ENCODE measurements at regions not wholly inside any gene's neighbourhood (a gene's known extent, or its start where the extent isn't known, plus 50 kb on each side); places are given as distances from the start of the nearest gene placed in this dataset.

DNA sequence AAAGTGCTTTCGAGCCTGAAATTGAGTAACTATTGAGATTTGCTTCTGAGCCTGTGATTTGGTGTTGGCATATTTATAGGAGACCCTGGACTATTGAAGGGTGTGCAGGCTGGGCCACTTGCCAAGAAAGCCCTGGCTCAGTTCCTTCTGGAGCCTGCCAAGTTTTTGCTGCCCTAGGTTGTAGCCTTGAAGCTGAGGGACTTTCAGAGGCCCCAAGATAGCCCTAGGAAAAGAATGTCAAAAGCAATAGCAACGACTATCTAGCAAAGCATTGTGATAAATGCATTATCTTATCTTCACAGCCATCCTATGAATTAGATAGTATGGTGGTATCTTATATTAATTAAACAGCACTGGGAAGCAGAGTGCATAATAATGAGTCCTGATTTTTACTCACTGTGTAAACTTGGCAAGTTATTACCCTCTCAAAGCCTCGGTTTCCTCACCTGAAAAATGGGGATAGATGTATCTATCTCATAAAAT, 473.7 kb upstream of the PODXL start:
- no peaks in the 10 kb centered on the region for H3K9me3 ChIP-seq (ENCODE audit: control insufficient read depth in 2 of 2, low read length in 2 of 2)
- H3K4me1 ChIP-seq (ENCODE audit: control insufficient read depth, insufficient read depth, low read length) = peaks cover 11% of the 10 kb centered on the region
- H3K27ac ChIP-seq (ENCODE audit: low read length) = no peak overlapping the region
- H3K4me3 ChIP-seq (ENCODE audit: low read length in 2 of 2) = no peak overlapping the region
- H3K36me3 ChIP-seq (ENCODE audit: control insufficient read depth in 2 of 2, insufficient read depth in 2 of 2, low read length in 2 of 2) = no peaks in the 10 kb centered on the region
- H3K27me3 ChIP-seq (ENCODE audit: control insufficient read depth in 1 of 2, insufficient read depth in 2 of 2, low read length in 2 of 2) = no peaks in the 10 kb centered on the region
- H3K9ac ChIP-seq (ENCODE audit: low read length in 2 of 2) = no peak overlapping the region

DNA sequence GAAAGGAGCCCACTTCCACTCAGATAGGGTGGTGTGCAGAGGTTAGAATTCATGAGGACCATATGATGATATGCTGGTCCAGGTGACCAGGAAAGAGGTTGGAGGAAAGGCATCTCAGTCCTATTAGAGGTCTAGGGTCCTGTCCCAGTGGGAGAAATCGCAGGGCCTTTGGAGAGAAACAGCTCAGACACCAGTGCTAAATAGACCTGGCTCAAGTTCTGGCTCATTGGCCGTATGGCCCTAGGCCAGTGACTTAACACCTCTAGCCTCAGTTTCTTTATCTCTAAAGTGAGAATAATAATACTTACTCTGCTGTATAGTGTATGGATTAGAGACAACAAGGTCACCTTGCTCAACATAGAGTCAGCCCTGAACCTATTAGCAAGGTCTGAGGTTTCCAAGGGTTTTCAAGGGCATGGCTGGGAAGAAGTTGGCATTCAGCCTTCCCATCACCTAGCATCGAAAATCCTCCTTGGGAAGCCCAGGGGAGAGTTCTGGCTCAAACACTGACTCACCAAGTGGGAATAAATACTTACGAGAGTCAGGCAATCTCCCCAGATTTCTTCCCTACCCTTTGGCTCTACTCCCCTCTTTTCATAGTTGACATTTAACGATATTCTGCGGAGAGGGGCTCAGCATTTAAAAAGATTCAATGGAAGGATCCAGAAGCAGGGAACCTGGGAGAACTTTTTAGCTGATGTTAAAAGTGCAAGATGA, 473.1 kb upstream of the PODXL start:
- Histone ChIP-seq H3K27me3 (ENCODE audit: control insufficient read depth in 1 of 2, insufficient read depth in 2 of 2, low read length in 2 of 2) (no peaks in the 10 kb centered on the region), H3K27ac (ENCODE audit: low read length) (no peak overlapping the region), H3K36me3 (ENCODE audit: control insufficient read depth in 2 of 2, insufficient read depth in 2 of 2, low read length in 2 of 2) (no peaks in the 10 kb centered on the region), H3K9me3 (ENCODE audit: control insufficient read depth in 2 of 2, low read length in 2 of 2) (no peaks in the 10 kb centered on the region), H3K4me1 (ENCODE audit: control insufficient read depth, insufficient read depth, low read length) (peaks cover 11% of the 10 kb centered on the region), H3K9ac (ENCODE audit: low read length in 2 of 2) (no peak overlapping the region), H3K4me3 (ENCODE audit: low read length in 2 of 2) (no peak overlapping the region)

- Histone ChIP-seq H3K4me3 (ENCODE audit: low read length in 2 of 2) (no peak overlapping the region), H3K4me1 (ENCODE audit: control insufficient read depth, insufficient read depth, low read length) (peaks cover 17% of the 10 kb centered on the region), H3K36me3 (ENCODE audit: control insufficient read depth in 2 of 2, insufficient read depth in 2 of 2, low read length in 2 of 2) (no peaks in the 10 kb centered on the region), H3K27ac (ENCODE audit: low read length) (no peak overlapping the region), H3K27me3 (ENCODE audit: control insufficient read depth in 1 of 2, insufficient read depth in 2 of 2, low read length in 2 of 2) (no peaks in the 10 kb centered on the region), H3K9me3 (ENCODE audit: control insufficient read depth in 2 of 2, low read length in 2 of 2) (no peaks in the 10 kb centered on the region), H3K9ac (ENCODE audit: low read length in 2 of 2) (no peak overlapping the region)
Measured at GRCh38 chr7:132028144-132028920, 471.9 kb upstream of the PODXL start.

DNA sequence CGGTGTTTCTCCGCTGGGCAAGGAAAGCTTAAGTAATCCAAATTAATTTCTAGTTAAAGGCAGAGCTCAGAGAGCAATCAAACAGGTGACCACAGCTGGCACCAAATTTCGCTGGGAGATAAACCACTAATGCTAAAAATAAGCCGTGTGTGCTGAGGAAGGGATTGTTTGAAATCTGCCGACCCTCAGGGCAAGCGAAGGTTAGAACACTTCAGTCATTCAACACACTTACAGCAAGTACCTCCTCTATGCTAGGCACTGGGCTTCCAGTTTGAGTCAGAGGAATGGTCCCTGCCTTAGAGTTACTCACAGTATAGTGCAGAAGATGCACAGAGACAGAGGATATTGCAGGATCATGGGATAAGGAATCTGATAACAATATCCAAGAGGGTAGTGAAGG, 467.9 kb upstream of the PODXL start:
- Histone ChIP-seq H3K36me3 (ENCODE audit: control insufficient read depth in 2 of 2, insufficient read depth in 2 of 2, low read length in 2 of 2) (no peaks in the 10 kb centered on the region), H3K27me3 (ENCODE audit: control insufficient read depth in 1 of 2, insufficient read depth in 2 of 2, low read length in 2 of 2) (no peaks in the 10 kb centered on the region), H3K4me3 (ENCODE audit: low read length in 2 of 2) (no peak overlapping the region), H3K27ac (ENCODE audit: low read length) (no peak overlapping the region), H3K9me3 (ENCODE audit: control insufficient read depth in 2 of 2, low read length in 2 of 2) (no peaks in the 10 kb centered on the region), H3K9ac (ENCODE audit: low read length in 2 of 2) (no peak overlapping the region), H3K4me1 (ENCODE audit: control insufficient read depth, insufficient read depth, low read length) (peaks cover 5% of the 10 kb centered on the region)

GRCh38 chr7:132023466-132023865, 467.0 kb upstream of the PODXL start:
- H3K9ac ChIP-seq (ENCODE audit: low read length in 2 of 2) = no peak overlapping the region
- H3K27me3 ChIP-seq (ENCODE audit: control insufficient read depth in 1 of 2, insufficient read depth in 2 of 2, low read length in 2 of 2) = no peaks in the 10 kb centered on the region
- peaks cover 5% of the 10 kb centered on the region for H3K4me1 ChIP-seq (ENCODE audit: control insufficient read depth, insufficient read depth, low read length)
- no peak overlapping the region for H3K4me3 ChIP-seq (ENCODE audit: low read length in 2 of 2)
- no peaks in the 10 kb centered on the region for H3K36me3 ChIP-seq (ENCODE audit: control insufficient read depth in 2 of 2, insufficient read depth in 2 of 2, low read length in 2 of 2)
- H3K27ac ChIP-seq (ENCODE audit: low read length) = no peak overlapping the region
- H3K9me3 ChIP-seq (ENCODE audit: control insufficient read depth in 2 of 2, low read length in 2 of 2) = no peaks in the 10 kb centered on the region

GRCh38 chr7:132022188-132022587, 465.8 kb upstream of the PODXL start:
- no peak overlapping the region for H3K27ac ChIP-seq (ENCODE audit: low read length)
- peaks cover 5% of the 10 kb centered on the region for H3K4me1 ChIP-seq (ENCODE audit: control insufficient read depth, insufficient read depth, low read length)
- no peaks in the 10 kb centered on the region for H3K9me3 ChIP-seq (ENCODE audit: control insufficient read depth in 2 of 2, low read length in 2 of 2)
- no peak overlapping the region for H3K4me3 ChIP-seq (ENCODE audit: low read length in 2 of 2)
- H3K27me3 ChIP-seq (ENCODE audit: control insufficient read depth in 1 of 2, insufficient read depth in 2 of 2, low read length in 2 of 2) = no peaks in the 10 kb centered on the region
- H3K9ac ChIP-seq (ENCODE audit: low read length in 2 of 2) = no peak overlapping the region
- H3K36me3 ChIP-seq (ENCODE audit: control insufficient read depth in 2 of 2, insufficient read depth in 2 of 2, low read length in 2 of 2) = no peaks in the 10 kb centered on the region

- Histone ChIP-seq H3K27ac (ENCODE audit: low read length) (no peak overlapping the region), H3K9me3 (ENCODE audit: control insufficient read depth in 2 of 2, low read length in 2 of 2) (no peaks in the 10 kb centered on the region), H3K4me1 (ENCODE audit: control insufficient read depth, insufficient read depth, low read length) (peaks cover 5% of the 10 kb centered on the region), H3K36me3 (ENCODE audit: control insufficient read depth in 2 of 2, insufficient read depth in 2 of 2, low read length in 2 of 2) (no peaks in the 10 kb centered on the region), H3K4me3 (ENCODE audit: low read length in 2 of 2) (no peak overlapping the region), H3K9ac (ENCODE audit: low read length in 2 of 2) (no peak overlapping the region), H3K27me3 (ENCODE audit: control insufficient read depth in 1 of 2, insufficient read depth in 2 of 2, low read length in 2 of 2) (no peaks in the 10 kb centered on the region)
Measured at GRCh38 chr7:132019703-132020102, 463.3 kb upstream of the PODXL start.

DNA sequence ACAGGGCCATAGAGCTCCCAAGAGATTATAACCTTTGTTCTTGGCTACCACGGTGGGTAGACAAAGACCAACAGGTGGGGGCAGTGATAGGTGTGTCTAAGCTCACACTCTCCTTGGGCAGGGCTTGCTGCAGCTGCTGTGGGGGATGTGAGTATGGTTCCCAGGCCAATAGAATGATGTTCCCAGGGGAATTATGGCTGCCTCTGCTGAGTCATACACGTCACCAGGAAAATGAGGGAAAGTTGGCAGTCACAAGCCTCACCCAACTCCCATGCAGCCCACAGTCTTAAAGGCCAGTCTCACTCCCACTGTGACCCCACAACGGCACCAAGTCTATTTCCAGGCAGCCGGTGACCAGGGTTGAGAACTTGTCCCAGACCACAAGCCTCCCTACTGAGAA, 453.4 kb upstream of the PODXL start:
- H3K9me3 ChIP-seq (ENCODE audit: control insufficient read depth in 2 of 2, low read length in 2 of 2) = peaks cover 0 to 6% of the 10 kb centered on the region in 2 donors
- no peaks in the 10 kb centered on the region for H3K4me1 ChIP-seq (ENCODE audit: control insufficient read depth, insufficient read depth, low read length)
- no peak overlapping the region for H3K4me3 ChIP-seq (ENCODE audit: low read length in 2 of 2)
- no peaks in the 10 kb centered on the region for H3K27me3 ChIP-seq (ENCODE audit: control insufficient read depth in 1 of 2, insufficient read depth in 2 of 2, low read length in 2 of 2)
- H3K36me3 ChIP-seq (ENCODE audit: control insufficient read depth in 2 of 2, insufficient read depth in 2 of 2, low read length in 2 of 2) = no peaks in the 10 kb centered on the region
- no peak overlapping the region for H3K9ac ChIP-seq (ENCODE audit: low read length in 2 of 2)
- H3K27ac ChIP-seq (ENCODE audit: low read length) = no peak overlapping the region

GRCh38 chr7:132004529-132004928, 448.1 kb upstream of the PODXL start:
- Histone ChIP-seq H3K36me3 (ENCODE audit: control insufficient read depth in 2 of 2, insufficient read depth in 2 of 2, low read length in 2 of 2) (no peaks in the 10 kb centered on the region), H3K27me3 (ENCODE audit: control insufficient read depth in 1 of 2, insufficient read depth in 2 of 2, low read length in 2 of 2) (no peaks in the 10 kb centered on the region), H3K9ac (ENCODE audit: low read length in 2 of 2) (no peak overlapping the region), H3K9me3 (ENCODE audit: control insufficient read depth in 2 of 2, low read length in 2 of 2) (peaks cover 0 to 5% of the 10 kb centered on the region in 2 donors), H3K27ac (ENCODE audit: low read length) (no peak overlapping the region), H3K4me1 (ENCODE audit: control insufficient read depth, insufficient read depth, low read length) (peaks cover 6% of the 10 kb centered on the region), H3K4me3 (ENCODE audit: low read length in 2 of 2) (no peak overlapping the region)

DNA sequence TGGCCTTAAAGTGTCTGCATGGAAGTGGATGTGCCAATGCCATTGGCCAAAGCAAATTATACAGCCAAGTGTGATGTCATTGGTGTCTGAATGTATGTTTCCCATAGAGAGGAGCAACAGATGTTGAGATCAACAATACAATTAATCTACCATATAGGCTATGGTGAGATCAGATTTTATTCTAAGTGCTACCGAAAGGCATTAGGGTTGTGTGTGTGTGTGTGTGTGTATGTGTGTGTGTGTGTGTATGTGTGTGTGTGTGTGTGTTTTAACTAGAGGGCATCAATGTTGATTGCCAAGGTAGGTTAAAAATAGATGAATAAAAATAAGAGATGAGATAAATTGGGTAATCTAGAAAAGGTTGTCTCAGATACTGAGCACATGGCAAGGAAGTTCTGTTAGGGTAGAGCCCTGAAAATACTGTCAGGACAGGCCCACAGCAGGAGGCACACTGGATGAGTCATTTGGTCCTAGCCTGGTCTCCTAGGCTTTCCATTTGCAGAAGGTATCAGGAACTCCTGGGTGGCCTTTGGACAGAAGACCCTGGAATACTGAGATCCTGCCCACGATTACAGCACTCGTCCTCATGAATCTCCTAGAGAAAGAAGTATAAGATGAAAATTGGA, 446.0 kb upstream of the PODXL start:
- no peak overlapping the region for H3K9ac ChIP-seq (ENCODE audit: low read length in 2 of 2)
- H3K27me3 ChIP-seq (ENCODE audit: control insufficient read depth in 1 of 2, insufficient read depth in 2 of 2, low read length in 2 of 2) = no peaks in the 10 kb centered on the region
- H3K4me1 ChIP-seq (ENCODE audit: control insufficient read depth, insufficient read depth, low read length) = peaks cover 6% of the 10 kb centered on the region
- H3K27ac ChIP-seq (ENCODE audit: low read length) = no peak overlapping the region
- no peaks in the 10 kb centered on the region for H3K9me3 ChIP-seq (ENCODE audit: control insufficient read depth in 2 of 2, low read length in 2 of 2)
- H3K4me3 ChIP-seq (ENCODE audit: low read length in 2 of 2) = no peak overlapping the region
- no peaks in the 10 kb centered on the region for H3K36me3 ChIP-seq (ENCODE audit: control insufficient read depth in 2 of 2, insufficient read depth in 2 of 2, low read length in 2 of 2)
